GM18498 (cell line): ENCODE measurements at regions not wholly inside any gene's neighbourhood (a gene's known extent, or its start where the extent isn't known, plus 50 kb on each side); places are given as distances from the start of the nearest gene placed in this dataset.
"Not testable (repeated sequence)": the region's sequence is repeated elsewhere in the genome, so short reads cannot be mapped to it uniquely, and the experiment has no call there.

Experiments
- ATAC-seq: cut with Tn5 transposase; IDR thresholded peaks from one replicate; pipeline ENCODE4 v1.9.1; 2021; ENCODE audit warnings: mild to moderate bottlenecking, moderate library complexity; ENCODE audit not compliant: unreplicated experiment

- ATAC-seq = not testable (repeated sequence)
These were observed 236.5 kb upstream of the POGK start for GRCh38 chr1:166602801-166603200.

- no peak for ATAC-seq
These were observed 236.0 kb upstream of the POGK start for GRCh38 chr1:166603296-166603695.

DNA sequence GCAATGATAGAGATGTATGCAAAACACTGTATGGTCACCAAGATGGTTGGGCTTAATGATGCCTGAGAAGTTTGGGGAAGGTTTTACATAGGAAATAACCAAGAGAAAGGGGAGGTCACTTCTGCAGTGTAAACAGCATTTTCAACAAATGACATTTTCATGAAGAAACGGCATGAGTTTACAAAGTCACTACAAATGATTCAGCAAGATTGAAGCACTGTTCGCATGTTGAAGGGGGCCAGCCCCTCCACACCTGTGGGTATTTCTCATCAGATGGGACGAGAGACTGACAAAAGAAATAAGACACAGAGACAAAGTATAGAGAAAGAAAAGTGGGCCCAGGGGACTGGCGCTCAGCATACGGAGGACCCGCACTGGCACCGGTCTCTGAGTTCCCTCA is 234.1 kb upstream of the POGK start:
- no peak for ATAC-seq

DNA sequence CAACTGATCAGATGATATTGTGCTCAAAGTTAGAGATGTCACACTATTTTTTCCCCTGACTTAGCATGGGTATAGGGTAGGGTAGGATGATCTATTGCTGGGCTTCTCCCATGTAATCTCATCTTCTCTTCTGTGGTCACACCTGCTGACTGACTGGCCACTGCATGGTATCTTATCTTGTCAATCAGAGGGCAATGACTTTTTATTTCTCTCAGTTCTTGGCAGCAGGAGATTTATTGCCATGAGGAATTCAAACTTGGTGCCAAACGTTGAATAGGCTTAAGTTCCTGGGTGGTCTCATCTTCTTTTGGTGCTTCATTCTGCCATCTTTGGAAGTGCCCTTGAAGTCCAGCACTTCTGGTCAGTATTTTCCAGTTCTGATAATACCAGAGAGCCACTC is 226.4 kb upstream of the POGK start:
- ATAC-seq = no peak

GRCh38 chr1:166616206-166616605 is 223.1 kb upstream of the POGK start:
- no peak for ATAC-seq

DNA sequence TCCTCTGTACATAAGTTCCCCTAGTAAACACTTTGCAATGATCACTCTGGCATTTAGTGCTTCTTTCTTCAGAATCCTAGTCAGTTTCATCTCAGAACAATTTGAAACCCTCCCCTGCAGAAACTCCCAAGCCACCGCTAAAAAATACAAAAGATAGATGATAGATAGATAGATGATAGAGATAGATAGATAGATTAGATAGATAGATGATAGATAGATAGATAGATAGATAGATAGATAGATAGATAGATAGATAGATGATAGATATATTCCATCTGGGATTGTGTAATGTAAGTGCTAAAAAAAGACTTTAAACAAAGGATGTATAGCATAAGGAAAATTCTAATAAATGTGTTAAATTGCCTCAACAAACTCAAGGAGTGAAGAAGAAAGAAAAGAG is 212.6 kb upstream of the POGK start:
- no peak for ATAC-seq

DNA sequence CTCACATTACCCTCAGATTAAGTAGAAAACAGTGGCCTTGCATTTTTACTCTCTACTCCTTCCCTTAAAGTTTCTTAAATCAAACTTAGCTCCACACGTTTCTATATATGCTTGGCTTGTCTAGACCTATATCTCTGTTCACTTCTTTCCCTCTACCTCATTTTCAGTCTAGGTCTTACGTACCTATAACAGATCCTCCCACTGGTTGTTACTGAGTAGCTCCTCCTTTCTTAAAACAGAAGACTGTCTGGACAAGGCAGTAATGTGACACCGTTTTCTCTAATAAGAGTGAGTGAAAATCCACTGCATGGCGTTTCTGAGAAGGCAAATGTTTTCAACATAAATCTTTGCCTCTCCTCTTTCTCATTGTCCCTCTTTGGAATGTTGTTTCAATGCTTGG is 211.7 kb upstream of the POGK start:
- no peak for ATAC-seq

DNA sequence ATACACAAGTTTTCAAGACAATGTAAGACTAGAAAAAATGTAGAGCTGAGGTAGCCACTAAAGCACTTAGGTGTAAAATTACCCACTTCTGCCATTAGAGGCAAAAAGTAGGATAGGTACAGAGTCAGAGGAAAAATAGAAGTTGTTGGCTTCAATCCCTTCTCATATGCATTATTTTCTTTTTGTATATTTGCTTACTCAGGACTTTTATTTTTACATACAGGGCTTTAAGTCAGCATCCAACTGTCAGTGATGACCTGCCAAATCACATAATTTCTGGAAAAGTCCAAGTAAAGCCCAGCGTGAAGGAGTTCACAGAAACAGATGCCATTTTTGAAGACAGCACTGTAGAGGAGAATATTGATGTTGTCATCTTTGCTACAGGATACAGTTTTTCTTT is 211.0 kb upstream of the POGK start:
- no peak for ATAC-seq

DNA sequence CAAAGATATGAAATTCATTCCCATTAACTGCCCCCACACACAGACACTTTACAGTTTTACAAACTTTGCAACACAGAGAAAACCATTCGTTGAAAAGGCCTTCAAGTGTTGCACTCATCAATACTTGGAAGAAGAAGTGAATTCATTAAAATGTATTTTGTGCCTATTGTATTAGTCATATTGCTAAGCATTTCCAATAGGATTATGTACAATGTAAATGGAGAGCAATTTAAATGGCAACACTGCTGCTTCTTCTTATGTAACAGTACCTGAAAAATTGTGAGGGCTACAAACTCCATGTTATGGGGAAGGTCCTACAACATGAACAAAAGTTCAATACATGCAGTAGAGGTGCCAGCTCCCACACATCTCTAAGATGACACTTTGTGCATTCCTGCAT is 209.3 kb upstream of the POGK start:
- no peak for ATAC-seq

GRCh38 chr1:166630369-166630768 is 208.9 kb upstream of the POGK start:
- no peak for ATAC-seq

- no peak for ATAC-seq
These were observed 201.1 kb upstream of the POGK start for GRCh38 chr1:166638137-166638536.

- not testable (repeated sequence) for ATAC-seq
These were observed 182.0 kb upstream of the POGK start for GRCh38 chr1:166657228-166657627.

- not testable (repeated sequence) for ATAC-seq
These were observed 172.5 kb upstream of the POGK start for GRCh38 chr1:166666790-166667189.

- ATAC-seq = not testable (repeated sequence)
These were observed 171.7 kb upstream of the POGK start for GRCh38 chr1:166667600-166667999.

- no peak for ATAC-seq
These were observed 167.6 kb upstream of the POGK start for GRCh38 chr1:166671627-166672026.

GRCh38 chr1:166673722-166674121 is 165.6 kb upstream of the POGK start:
- ATAC-seq = no peak

GRCh38 chr1:166675213-166675612 is 164.1 kb upstream of the POGK start:
- no peak for ATAC-seq

- ATAC-seq = no peak
These were observed 162.3 kb upstream of the POGK start for GRCh38 chr1:166676981-166677380.

DNA sequence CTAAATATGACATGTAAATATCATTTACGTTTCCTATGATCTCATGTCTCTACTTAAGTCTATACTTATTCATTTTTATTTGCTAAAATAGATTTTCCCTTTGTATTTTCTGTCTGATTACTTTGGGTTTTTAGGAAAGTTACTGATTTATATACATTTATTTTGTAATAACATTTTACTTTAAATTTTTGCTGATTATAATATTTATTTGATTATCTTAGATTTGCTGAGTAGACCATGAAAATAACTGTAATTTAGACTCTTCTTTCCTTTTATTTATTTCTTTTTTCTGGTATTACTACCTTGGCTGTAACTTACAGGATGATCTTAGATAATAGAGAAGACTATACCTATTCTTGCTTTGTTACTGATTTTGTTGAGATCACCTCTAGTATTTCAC is 159.9 kb upstream of the POGK start:
- no peak for ATAC-seq

DNA sequence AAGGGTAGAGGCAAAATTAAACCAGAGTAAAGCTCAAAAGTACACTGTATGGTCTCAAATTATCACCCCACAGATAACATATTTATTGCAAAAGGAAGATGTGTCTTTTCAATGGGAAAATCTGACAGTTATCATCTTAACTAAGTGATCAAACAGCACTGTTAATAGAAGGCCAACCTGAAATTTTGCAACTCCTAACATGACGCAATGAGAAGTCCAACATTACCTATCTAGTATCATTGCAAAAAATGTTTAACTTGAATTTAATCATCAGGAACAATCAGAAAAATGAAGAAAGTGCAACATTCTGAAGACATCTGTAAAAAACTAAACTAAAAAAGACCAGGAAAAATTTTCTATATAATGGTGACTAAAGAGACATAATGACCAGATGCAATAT is 156.7 kb upstream of the POGK start:
- no peak for ATAC-seq

- not testable (repeated sequence) for ATAC-seq
These were observed 154.6 kb upstream of the POGK start for GRCh38 chr1:166684669-166685068.

GRCh38 chr1:166685200-166685599 is 154.1 kb upstream of the POGK start:
- ATAC-seq = no peak

DNA sequence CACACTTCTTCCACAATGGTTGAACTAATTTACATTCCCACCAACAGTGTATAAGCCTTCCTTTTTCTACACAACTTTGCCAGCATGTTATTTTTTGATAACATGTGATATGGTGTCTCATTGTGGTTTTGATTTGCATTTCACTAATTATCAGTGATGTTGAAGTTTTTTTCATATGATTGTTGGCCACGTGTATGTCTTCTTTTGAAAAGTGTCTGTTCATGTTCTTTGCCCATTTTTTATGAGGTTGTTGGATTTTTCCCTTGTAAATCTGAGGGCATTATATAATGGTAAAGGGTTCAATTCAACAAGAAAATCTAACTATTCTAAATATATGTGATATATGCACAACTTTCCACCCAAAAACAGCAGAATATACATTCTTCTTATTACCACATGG is 153.4 kb upstream of the POGK start:
- not testable (repeated sequence) for ATAC-seq

DNA sequence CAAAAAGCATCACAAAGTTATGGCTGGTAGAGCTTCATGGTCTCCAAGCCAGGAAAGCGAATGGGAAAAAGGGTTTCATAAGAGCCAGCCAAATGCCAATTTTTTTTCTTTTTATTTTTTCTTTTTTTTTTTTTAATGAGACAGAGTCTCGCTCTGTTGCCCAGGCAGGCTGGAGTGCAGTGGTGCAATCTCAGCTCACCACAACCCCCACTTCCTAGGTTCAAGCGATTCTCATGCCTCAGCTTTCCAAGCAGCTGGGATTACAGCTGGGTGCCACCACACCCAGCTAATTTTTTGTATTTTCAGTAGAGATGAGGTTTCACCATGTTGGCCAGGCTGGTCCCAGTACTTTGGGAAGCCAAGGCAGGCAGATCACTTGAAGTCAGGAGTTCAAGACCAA is 148.7 kb upstream of the POGK start:
- ATAC-seq = not testable (repeated sequence)
